GM19043 (cell line): ENCODE measurements at regions not wholly inside any gene's neighbourhood (a gene's known extent, or its start where the extent isn't known, plus 50 kb on each side); places are given as distances from the start of the nearest gene placed in this dataset.
"Not testable (repeated sequence)": the region's sequence is repeated elsewhere in the genome, so short reads cannot be mapped to it uniquely, and the experiment has no call there.

Source experiments
- ATAC-seq: cut with Tn5 transposase; IDR thresholded peaks from one replicate; pipeline ENCODE4 v1.9.1; 2021; ENCODE audit warnings: low read depth; ENCODE audit not compliant: unreplicated experiment

GRCh38 chr12:69168363-69168762, 71.0 kb upstream of the CPSF6 start:
- no peak for ATAC-seq

GRCh38 chr12:69168828-69169227, 70.5 kb upstream of the CPSF6 start:
- no peak for ATAC-seq

GRCh38 chr12:69170293-69170692, 69.1 kb upstream of the CPSF6 start:
- no peak for ATAC-seq

- no peak for ATAC-seq
These were observed 67.5 kb upstream of the CPSF6 start for GRCh38 chr12:69171881-69172280.

GRCh38 chr12:69172491-69172890, 66.9 kb upstream of the CPSF6 start:
- ATAC-seq = no peak

GRCh38 chr12:69173368-69173767, 66.0 kb upstream of the CPSF6 start:
- no peak for ATAC-seq

- no peak for ATAC-seq
These were observed 59.6 kb upstream of the CPSF6 start for GRCh38 chr12:69179786-69180185.

GRCh38 chr12:69187572-69187971, 51.8 kb upstream of the CPSF6 start:
- not testable (repeated sequence) for ATAC-seq

GRCh38 chr12:69189378-69189978, 49.9 kb upstream of the CPSF6 start:
- ATAC-seq = no peak
